ENCODE measurements at regions not wholly inside any gene's neighbourhood (a gene's known extent, or its start where the extent isn't known, plus 50 kb on each side); places are given as distances from the start of the nearest gene placed in this dataset.

- Histone ChIP-seq H3K27ac (ENCODE audit: insufficient read length, low read depth, low read length) (no peak overlapping the region), H2BK20ac (ENCODE audit: low read depth, low read length, poor library complexity, severe bottlenecking) (no peak overlapping the region), H3K4me2 (ENCODE audit: insufficient read depth, insufficient read length, low read length) (no peak overlapping the region), H3K14ac (ENCODE audit: insufficient read depth, low read length) (no peak overlapping the region), H4K8ac (replicated peaks; ENCODE audit: insufficient read length, low read depth, low read length) (no peak overlapping the region), H3K79me1 (ENCODE audit: insufficient read depth, low read depth, low read length, poor library complexity, severe bottlenecking) (no peaks in the 10 kb centered on the region), H3K18ac (ENCODE audit: insufficient read length, low read depth, low read length) (no peak overlapping the region), H2BK12ac (ENCODE audit: insufficient read length, low read depth, low read length) (no peak overlapping the region), H3K56ac (ENCODE audit: insufficient read length, low read depth, low read length) (no peak overlapping the region), H2BK15ac (ENCODE audit: low read depth, low read length) (no peak overlapping the region), H3K23me2 (ENCODE audit: insufficient read length, low read depth, low read length, poor library complexity, severe bottlenecking) (no peaks in the 10 kb centered on the region), H2AFZ (ENCODE audit: low read length) (no peak overlapping the region), H3K4me1 (ENCODE audit: insufficient read depth, low read length) (no peaks in the 10 kb centered on the region), H3K79me2 (ENCODE audit: insufficient read depth, low read length) (no peaks in the 10 kb centered on the region), H3T11ph (ENCODE audit: low read length) (no peak overlapping the region), H2AK5ac (ENCODE audit: insufficient read length, low read length) (no peak overlapping the region), H2BK5ac (ENCODE audit: insufficient read length, low read length) (no peak overlapping the region), H3K9ac (ENCODE audit: extremely low read depth, insufficient read length, low read length) (no peak overlapping the region), H3K4ac (ENCODE audit: low read depth, low read length) (no peak overlapping the region), H4K20me1 (ENCODE audit: control insufficient read depth, insufficient read depth, insufficient read length) (no peaks in the 10 kb centered on the region), H4K5ac (ENCODE audit: insufficient read length, low read depth, low read length) (no peak overlapping the region), H3K27me3 (ENCODE audit: insufficient read depth, low read length) (no peaks in the 10 kb centered on the region), H3K9me3 (ENCODE audit: control insufficient read depth, low read depth, low read length) (no peaks in the 10 kb centered on the region), H2BK120ac (ENCODE audit: low read depth, low read length, poor library complexity, severe bottlenecking) (no peak overlapping the region), H3K23ac (ENCODE audit: insufficient read length, low read depth, low read length) (no peak overlapping the region), H4K91ac (ENCODE audit: insufficient read length, low read depth, low read length) (no peak overlapping the region)
- H3K27ac Mint-ChIP-seq, result no peak overlapping the region; a peak in 2 of 7 replicates
- H3K36me3 Mint-ChIP-seq (ENCODE audit: insufficient read depth in 1 of 3, low read depth in 3 of 3), result no peaks in the 10 kb centered on the region
- peak; percentile 61 for DNase-seq
- no CpG with 5 or more reads among the region's 4 CpGs for WGBS (ENCODE audit: extremely low coverage, insufficient read length, low lambda C conversion rate)
- no peaks in the 10 kb centered on the region for H3K9me3 Mint-ChIP-seq
- no peaks in the 10 kb centered on the region for H3K27me3 Mint-ChIP-seq (ENCODE audit: low read depth)
- no peak overlapping the region for H3K4me3 Mint-ChIP-seq
- peak; percentile 27; the same call in 2 of the 3 replicates for TF ChIP-seq CTCF (conservative IDR thresholded peaks at IDR 0.05)
- H3K4me1 Mint-ChIP-seq, result peaks cover 0 to 2% of the 10 kb centered on the region in 2 experiments; a peak in 1 of 4 replicates
Observed at GRCh38 chr6:23591761-23592160, 534.3 kb upstream of the NRSN1 start.
